ENCODE measurements at regions not wholly inside any gene's neighbourhood (a gene's known extent, or its start where the extent isn't known, plus 50 kb on each side); places are given as distances from the start of the nearest gene placed in this dataset.
"Not testable (repeated sequence)": the region's sequence is repeated elsewhere in the genome, so short reads cannot be mapped to it uniquely, and the experiment has no call there.

- peak in 4 of 5 experiments; percentile 5 to 72 (median 35) for DNase-seq
Measured at GRCh38 chr5:42889311-42889933, 77.7 kb upstream of the SELENOP start.

- DNase-seq, result no peak
Measured at GRCh38 chr5:42888771-42889170, 77.1 kb upstream of the SELENOP start.

GRCh38 chr5:42887575-42887974 lies 75.9 kb upstream of the SELENOP start:
- no peak for DNase-seq

GRCh38 chr5:42887097-42887496 lies 75.4 kb upstream of the SELENOP start:
- no peak for DNase-seq

- DNase-seq, result no peak
Measured at GRCh38 chr5:42886635-42887034, 74.9 kb upstream of the SELENOP start.

DNA sequence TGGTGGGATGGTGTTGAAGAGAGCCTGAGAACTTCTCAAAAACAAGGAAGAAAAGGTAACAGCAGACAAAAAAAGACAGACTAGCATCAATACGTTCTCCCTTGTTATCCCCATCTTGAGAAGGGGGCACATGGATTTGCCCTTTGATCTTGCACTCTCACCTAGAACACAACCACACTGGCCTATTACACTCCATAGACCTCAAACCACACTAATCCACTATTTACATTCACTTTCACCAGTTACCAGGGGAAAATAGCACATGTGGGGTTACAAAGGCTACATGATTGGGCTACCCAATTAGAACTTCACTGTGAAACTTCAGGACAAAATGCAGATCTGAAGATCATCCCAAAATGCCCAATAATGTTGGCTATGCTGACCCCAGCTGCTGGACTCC lies 72.6 kb upstream of the SELENOP start:
- no peak for DNase-seq

GRCh38 chr5:42881416-42882117 lies 69.9 kb upstream of the SELENOP start:
- DNase-seq, result no peak

DNA sequence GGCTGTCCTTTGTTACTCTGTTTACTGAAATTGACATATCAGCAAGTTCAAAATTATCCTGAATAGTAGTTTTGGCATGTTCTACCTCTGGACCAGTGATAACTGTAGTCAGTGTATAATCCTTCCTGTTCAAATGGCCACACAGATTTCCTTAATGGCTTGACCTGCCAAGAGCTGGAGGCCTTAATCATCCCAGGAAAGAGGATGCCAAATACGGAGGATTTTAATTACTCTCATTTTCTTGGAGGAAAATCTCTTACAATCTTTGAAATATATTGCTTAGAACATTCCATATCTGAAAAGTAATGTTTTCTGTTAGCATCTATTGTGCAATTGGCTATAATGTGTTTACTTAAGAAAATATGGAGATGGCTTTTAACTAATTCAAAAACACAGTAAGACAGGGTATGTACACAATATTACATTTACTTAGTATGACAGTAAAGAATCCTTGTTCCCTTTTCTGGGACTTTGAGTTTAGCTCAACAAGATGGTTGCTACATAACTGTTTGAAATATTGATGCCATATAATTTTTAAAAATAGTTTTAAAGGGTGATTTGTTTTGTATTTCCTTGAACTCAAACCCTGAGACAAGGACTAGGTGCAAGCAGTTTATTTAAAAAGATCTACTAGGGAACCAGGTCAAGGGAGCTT lies 68.9 kb upstream of the SELENOP start:
- DNase-seq, result no peak

- no peak for DNase-seq
Measured at GRCh38 chr5:42879291-42879690, 67.6 kb upstream of the SELENOP start.

GRCh38 chr5:42878550-42878949 lies 66.9 kb upstream of the SELENOP start:
- DNase-seq, result no peak

- no peak for DNase-seq
Measured at GRCh38 chr5:42878041-42878440, 66.3 kb upstream of the SELENOP start.

GRCh38 chr5:42877431-42877830 lies 65.7 kb upstream of the SELENOP start:
- DNase-seq, result no peak

DNA sequence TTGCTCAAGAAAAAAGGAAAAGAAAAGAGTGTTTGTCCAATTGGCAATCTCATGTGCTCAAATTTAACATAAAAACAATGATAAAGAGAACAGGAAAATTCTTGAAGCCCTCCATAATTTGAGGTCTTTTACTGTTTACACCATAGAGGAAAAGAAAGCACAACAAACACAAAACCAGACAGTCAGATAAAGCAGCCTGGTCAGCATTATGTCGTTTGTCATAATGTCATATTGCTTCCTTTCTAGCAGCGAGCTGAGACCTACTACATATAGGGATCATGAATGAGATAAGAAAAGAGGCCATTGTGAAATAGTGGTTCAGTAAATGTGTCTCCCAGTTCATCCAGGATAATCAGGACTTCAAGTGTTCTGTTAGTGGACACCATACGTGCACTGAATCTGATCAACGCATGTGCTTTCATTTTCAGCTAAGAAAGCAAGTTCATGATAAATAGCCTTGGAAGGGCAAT lies 64.7 kb upstream of the SELENOP start:
- no peak for DNase-seq

DNA sequence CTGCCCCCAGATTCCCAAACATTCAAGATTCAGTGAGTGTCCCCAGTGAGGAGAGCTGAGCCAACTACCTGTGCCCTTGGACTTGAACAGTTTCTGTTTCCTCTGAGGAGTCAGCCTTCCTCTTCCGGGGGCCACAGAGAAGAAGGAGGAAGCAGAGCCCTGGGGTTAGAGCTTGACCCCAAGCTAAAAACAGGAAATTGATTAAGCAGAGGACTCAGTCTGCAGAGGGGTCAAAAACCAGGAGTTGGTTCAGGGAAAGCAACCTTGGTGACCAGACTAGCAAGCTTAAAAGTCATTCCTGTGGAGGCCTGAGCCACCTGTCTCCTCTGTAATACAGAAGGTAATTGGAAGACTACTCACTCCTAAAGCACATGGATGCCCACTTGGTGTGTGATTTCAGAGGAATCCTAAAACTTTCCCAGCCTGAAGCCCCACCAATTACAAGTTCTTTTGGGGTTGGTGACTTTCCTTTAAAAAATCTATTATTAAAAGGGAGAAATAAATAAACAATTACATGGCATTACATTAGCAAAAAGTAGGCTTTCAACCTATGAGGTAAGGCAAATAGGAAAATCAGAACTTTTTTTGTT lies 64.2 kb upstream of the SELENOP start:
- DNase-seq, result no peak

GRCh38 chr5:42875211-42875610 lies 63.5 kb upstream of the SELENOP start:
- no peak for DNase-seq

DNA sequence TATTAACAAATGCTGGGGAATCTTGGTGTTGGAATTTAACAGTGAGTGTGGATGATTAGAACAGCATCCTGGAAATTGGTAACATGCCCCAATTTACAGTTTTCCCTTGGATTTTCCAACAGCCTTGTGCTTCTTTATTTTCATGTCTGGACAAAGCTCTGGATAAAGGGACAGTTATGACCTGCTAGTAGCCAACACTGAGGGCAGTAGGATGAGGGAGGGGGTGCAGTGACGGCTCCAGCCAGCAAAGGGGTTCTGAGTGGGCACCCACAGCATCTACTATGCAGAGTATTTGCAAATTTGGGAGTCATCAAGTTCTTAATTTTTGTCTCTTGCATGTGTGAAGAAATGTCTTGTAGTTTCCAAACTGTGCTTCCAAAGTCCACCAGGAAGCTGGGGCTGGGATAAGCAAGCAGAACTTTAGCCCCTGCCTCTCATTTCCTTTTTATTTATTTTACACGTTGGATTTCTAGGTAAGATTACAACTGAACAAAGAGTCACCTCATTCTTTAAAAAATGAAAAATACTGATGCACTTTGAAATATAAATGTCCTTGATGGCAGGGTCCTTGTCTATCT lies 63.0 kb upstream of the SELENOP start:
- no peak for DNase-seq

DNA sequence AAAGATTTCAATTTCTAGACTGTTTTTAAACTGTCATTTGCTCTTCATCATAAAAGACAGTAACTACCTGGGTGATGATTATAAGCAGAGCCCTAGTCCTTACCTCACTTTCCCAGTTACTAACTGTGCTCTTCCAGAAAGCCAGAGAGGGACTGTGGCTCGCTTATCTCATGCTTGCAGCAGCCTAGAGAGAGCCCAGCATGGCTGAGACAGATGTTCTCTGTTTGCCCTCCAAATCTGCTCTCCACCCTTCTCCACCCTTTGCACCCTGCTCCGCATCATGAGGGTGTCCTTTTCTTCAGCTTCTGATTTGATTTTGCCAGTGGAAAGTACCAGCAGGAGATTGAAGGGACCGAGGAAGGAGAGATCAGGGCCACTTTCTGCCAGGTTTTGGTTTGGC lies 61.2 kb upstream of the SELENOP start:
- no peak for DNase-seq

DNA sequence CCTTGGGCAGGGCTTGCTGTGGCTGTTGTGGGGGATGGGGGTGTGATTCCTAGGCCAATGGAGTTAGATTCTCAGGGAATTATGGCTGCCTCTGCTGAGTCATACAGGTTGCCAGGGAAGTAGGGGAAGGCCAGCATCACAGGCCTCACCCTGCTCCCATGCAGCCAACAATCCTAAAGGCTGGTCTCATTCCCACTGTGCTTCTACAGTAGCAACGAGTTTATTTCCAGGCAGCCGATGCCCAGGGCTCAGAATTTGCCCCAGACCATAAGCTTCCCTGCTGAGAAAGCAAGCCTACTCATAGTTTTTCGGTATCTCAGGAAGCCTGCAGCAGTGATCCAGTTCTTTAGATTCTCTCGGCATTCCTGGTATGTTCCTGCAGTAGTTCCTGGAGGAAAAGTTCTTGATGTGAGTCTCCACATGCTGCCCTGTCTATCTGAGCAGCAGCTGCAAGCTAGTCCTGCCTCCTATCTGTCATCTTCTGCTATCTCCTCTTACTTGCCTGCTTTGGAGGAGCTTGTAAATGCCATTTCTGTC lies 59.3 kb upstream of the SELENOP start:
- no peak for DNase-seq

DNA sequence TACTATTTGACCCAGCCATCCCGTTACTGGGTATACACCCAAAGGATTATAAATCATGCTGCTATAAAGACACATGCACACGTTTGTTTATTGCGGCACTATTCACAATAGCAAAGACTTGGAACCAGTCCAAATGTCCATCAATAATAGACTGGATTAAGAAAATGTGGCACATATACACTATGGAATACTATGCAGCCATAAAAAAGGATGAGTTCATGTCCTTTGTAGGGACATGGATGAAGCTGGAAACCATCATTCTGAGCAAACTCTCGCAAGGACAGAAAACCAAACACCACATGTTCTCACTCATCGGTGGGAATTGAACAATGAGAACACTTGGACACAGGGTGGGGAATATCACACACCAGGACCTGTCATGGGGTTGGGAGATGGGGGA lies 56.7 kb upstream of the SELENOP start:
- DNase-seq, result not testable (repeated sequence)

DNA sequence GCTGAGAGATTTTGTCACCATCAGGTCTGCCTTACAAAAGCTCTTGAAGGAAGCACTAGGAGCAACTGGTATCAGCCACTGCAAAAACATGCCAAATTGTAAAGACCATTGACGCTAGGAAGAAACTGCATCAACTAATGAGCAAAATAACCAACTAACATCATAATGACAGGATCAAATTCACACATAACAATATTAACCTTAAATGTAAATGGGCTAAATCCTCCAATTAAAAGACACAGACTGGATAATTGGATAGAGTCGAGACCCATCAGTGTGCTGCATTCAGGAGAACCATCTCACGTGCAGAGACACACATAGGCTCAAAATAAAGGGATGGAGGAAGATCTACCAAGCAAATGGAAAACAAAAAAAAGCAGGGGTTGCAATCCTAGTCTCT lies 53.1 kb upstream of the SELENOP start:
- not testable (repeated sequence) for DNase-seq
